HepG2 (cell line): ENCODE measurements at regions not wholly inside any gene's neighbourhood (a gene's known extent, or its start where the extent isn't known, plus 50 kb on each side); places are given as distances from the start of the nearest gene placed in this dataset.

Experiments
- ARID2 ChIP-seq: sonication (generic); formaldehyde crosslinking; IDR thresholded peaks from 2 replicates; pipeline ENCODE4 v1.8.1; 2022; ENCODE audit warnings: mild to moderate bottlenecking, missing genetic modification reagents, borderline replicate concordance
- IRF2 ChIP-seq: IDR thresholded peaks from 2 replicates; pipeline ENCODE4 v1.6.1; 2018; ENCODE audit warnings: missing genetic modification reagents, missing compliant biosample characterization
- POLR2A ChIP-seq, 2 experiments: IDR thresholded peaks; 2 replicates each; pipeline ENCODE4 v1.6.1; 2011; ENCODE audit warnings: low read depth in 2 of 2, low read length in 2 of 2, mild to moderate bottlenecking in 1 of 2, moderate library complexity in 1 of 2; ENCODE audit not compliant: insufficient read depth in 1 of 2
- ZNF143 ChIP-seq: sonication (generic); formaldehyde crosslinking; IDR thresholded peaks from 2 replicates; pipeline ENCODE4 v1.4.0; 2020; ENCODE audit warnings: missing genetic modification reagents
- ZNF274 ChIP-seq: sonication (generic); formaldehyde crosslinking; IDR thresholded peaks from 2 replicates; pipeline ENCODE4 v1.5.1; 2020; ENCODE audit warnings: mild to moderate bottlenecking, missing genetic modification reagents
- ZNF792 ChIP-seq: IDR thresholded peaks from 2 replicates; pipeline ENCODE4 v1.6.1; 2016
- TF ChIP-seq, protein P1 (sequence below): sonication (generic); formaldehyde crosslinking; IDR thresholded peaks from 2 replicates; pipeline ENCODE4 v1.9.0; 2021; ENCODE audit warnings: missing genetic modification reagents, borderline replicate concordance

GRCh38 chr7:63030061-63030460, 968.6 kb upstream of the ZNF722 start:
- TF ChIP-seq ZNF792 (no peak), ARID2 (CRISPR knock-in tag) (no peak), IRF2 (CRISPR knock-in tag) (no peak), POLR2A (IDR thresholded peaks at IDR 0.05; ENCODE audit: insufficient read depth in 1 of 2, low read depth in 2 of 2, low read length in 2 of 2) (no peak), ZNF143 (CRISPR knock-in tag) (no peak), ZNF274 (CRISPR knock-in tag) (no peak)
- TF ChIP-seq, protein P1, sequence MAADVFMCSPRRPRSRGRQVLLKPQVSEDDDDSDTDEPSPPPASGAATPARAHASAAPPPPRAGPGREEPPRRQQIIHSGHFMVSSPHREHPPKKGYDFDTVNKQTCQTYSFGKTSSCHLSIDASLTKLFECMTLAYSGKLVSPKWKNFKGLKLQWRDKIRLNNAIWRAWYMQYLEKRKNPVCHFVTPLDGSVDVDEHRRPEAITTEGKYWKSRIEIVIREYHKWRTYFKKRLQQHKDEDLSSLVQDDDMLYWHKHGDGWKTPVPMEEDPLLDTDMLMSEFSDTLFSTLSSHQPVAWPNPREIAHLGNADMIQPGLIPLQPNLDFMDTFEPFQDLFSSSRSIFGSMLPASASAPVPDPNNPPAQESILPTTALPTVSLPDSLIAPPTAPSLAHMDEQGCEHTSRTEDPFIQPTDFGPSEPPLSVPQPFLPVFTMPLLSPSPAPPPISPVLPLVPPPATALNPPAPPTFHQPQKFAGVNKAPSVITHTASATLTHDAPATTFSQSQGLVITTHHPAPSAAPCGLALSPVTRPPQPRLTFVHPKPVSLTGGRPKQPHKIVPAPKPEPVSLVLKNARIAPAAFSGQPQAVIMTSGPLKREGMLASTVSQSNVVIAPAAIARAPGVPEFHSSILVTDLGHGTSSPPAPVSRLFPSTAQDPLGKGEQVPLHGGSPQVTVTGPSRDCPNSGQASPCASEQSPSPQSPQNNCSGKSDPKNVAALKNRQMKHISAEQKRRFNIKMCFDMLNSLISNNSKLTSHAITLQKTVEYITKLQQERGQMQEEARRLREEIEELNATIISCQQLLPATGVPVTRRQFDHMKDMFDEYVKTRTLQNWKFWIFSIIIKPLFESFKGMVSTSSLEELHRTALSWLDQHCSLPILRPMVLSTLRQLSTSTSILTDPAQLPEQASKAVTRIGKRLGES (CRISPR knock-in tag) = no peak
